Mesodermal cell (in vitro differentiated cells): ENCODE measurements at regions not wholly inside any gene's neighbourhood (a gene's known extent, or its start where the extent isn't known, plus 50 kb on each side); places are given as distances from the start of the nearest gene placed in this dataset.

Experiments
- H3K27ac ChIP-seq: 2 replicates; pipeline ENCODE4 v1.7.0; 2013; ENCODE audit warnings: mild to moderate bottlenecking, low read depth, low read length, moderate library complexity; ENCODE audit not compliant: severe bottlenecking
- H3K36me3 ChIP-seq: 2 replicates; pipeline ENCODE4 v1.7.1; 2013; ENCODE audit warnings: mild to moderate bottlenecking, low read length, moderate library complexity; ENCODE audit not compliant: control insufficient read depth, insufficient read depth
- H3K4me1 ChIP-seq: one replicate; pipeline ENCODE4 v1.7.1; 2013; ENCODE audit warnings: mild to moderate bottlenecking, low read length; ENCODE audit not compliant: insufficient read depth, control insufficient read depth, poor library complexity, severe bottlenecking
- H3K4me3 ChIP-seq: 2 replicates; pipeline ENCODE4 v1.7.0; 2013; ENCODE audit warnings: low read length, control low read depth, mild to moderate bottlenecking; ENCODE audit not compliant: insufficient read depth, poor library complexity, severe bottlenecking; ENCODE audit errors: extremely low read depth
- H3K9me3 ChIP-seq: 2 replicates; pipeline ENCODE4 v1.7.1; 2013; ENCODE audit warnings: mild to moderate bottlenecking, low read length, moderate library complexity; ENCODE audit not compliant: control insufficient read depth
- WGBS, 2 experiments: methylation state at CpG; one replicate each; pipeline ENCODE4 v1.1.5; 2013; ENCODE audit warnings: missing lambda C conversion rate in 2 of 2; ENCODE audit not compliant: insufficient coverage in 2 of 2; 5-methylcytosine and 5-hydroxymethylcytosine counted together

GRCh38 chr18:22670914-22671313, 253.2 kb upstream of the CTAGE1 start:
- H3K4me3 ChIP-seq = no peak overlapping the region
- peaks cover 48% of the 10 kb centered on the region for H3K4me1 ChIP-seq
- no peak overlapping the region for H3K27ac ChIP-seq
- no peaks in the 10 kb centered on the region for H3K9me3 ChIP-seq
- 67% methylated on average over 1 of the region's 1 CpG; no CpG with 5 or more reads in 1 of the 2 experiments for WGBS, 2 experiments
- no peaks in the 10 kb centered on the region for H3K36me3 ChIP-seq

- no peaks in the 10 kb centered on the region for H3K9me3 ChIP-seq
- peaks cover 34% of the 10 kb centered on the region for H3K4me1 ChIP-seq
- H3K4me3 ChIP-seq = no peak overlapping the region
- H3K36me3 ChIP-seq = no peaks in the 10 kb centered on the region
- no peak overlapping the region for H3K27ac ChIP-seq
- WGBS, 2 experiments = 40 to 83% methylated on average over 1 to 2 of the region's 3 CpGs
Measured at GRCh38 chr18:22673182-22673862, 255.6 kb upstream of the CTAGE1 start.

GRCh38 chr18:22674272-22674671, 256.6 kb upstream of the CTAGE1 start:
- Histone ChIP-seq H3K4me3 (no peak overlapping the region), H3K4me1 (peaks cover 26% of the 10 kb centered on the region), H3K36me3 (no peaks in the 10 kb centered on the region), H3K27ac (peak overlapping the region; percentile 73), H3K9me3 (no peaks in the 10 kb centered on the region)
- 65 to 77% methylated on average over 3 of the region's 3 CpGs for WGBS, 2 experiments

GRCh38 chr18:22675006-22675405, 257.3 kb upstream of the CTAGE1 start:
- Histone ChIP-seq H3K4me3 (no peak overlapping the region), H3K36me3 (no peaks in the 10 kb centered on the region), H3K27ac (no peak overlapping the region), H3K9me3 (no peaks in the 10 kb centered on the region), H3K4me1 (peaks cover 26% of the 10 kb centered on the region)

- no peaks in the 10 kb centered on the region for H3K36me3 ChIP-seq
- H3K4me1 ChIP-seq = peaks cover 18% of the 10 kb centered on the region
- no peak overlapping the region for H3K4me3 ChIP-seq
- WGBS, 2 experiments = 100% methylated on average over 2 of the region's 2 CpGs; no CpG with 5 or more reads in 1 of the 2 experiments
- no peak overlapping the region for H3K27ac ChIP-seq
- H3K9me3 ChIP-seq = no peaks in the 10 kb centered on the region
Measured at GRCh38 chr18:22676423-22676822, 256.7 kb upstream of the RBBP8 start.

- 100% methylated on average over 1 of the region's 1 CpG; no CpG with 5 or more reads in 1 of the 2 experiments for WGBS, 2 experiments
- Histone ChIP-seq H3K9me3 (no peaks in the 10 kb centered on the region), H3K4me3 (no peak overlapping the region), H3K27ac (no peak overlapping the region), H3K36me3 (no peaks in the 10 kb centered on the region), H3K4me1 (peaks cover 11% of the 10 kb centered on the region)
Measured at GRCh38 chr18:22678486-22678885, 254.6 kb upstream of the RBBP8 start.

- Histone ChIP-seq H3K4me1 (no peaks in the 10 kb centered on the region), H3K9me3 (no peaks in the 10 kb centered on the region), H3K4me3 (no peak overlapping the region), H3K36me3 (no peaks in the 10 kb centered on the region), H3K27ac (no peak overlapping the region)
Measured at GRCh38 chr18:22680944-22681343, 252.2 kb upstream of the RBBP8 start.

GRCh38 chr18:22681908-22682307, 251.2 kb upstream of the RBBP8 start:
- Histone ChIP-seq H3K9me3 (no peaks in the 10 kb centered on the region), H3K27ac (no peak overlapping the region), H3K36me3 (no peaks in the 10 kb centered on the region), H3K4me3 (no peak overlapping the region), H3K4me1 (no peaks in the 10 kb centered on the region)
- WGBS, 2 experiments = 20% methylated on average over 1 of the region's 2 CpGs; no CpG with 5 or more reads in 1 of the 2 experiments

- 80 to 100% methylated on average over 1 of the region's 1 CpG for WGBS, 2 experiments
- Histone ChIP-seq H3K9me3 (no peaks in the 10 kb centered on the region), H3K4me3 (no peak overlapping the region), H3K36me3 (no peaks in the 10 kb centered on the region), H3K4me1 (no peaks in the 10 kb centered on the region), H3K27ac (no peak overlapping the region)
Measured at GRCh38 chr18:22682720-22683119, 250.4 kb upstream of the RBBP8 start.

GRCh38 chr18:22683196-22683676, 249.9 kb upstream of the RBBP8 start:
- Histone ChIP-seq H3K4me3 (no peak overlapping the region), H3K27ac (no peak overlapping the region), H3K4me1 (no peaks in the 10 kb centered on the region), H3K36me3 (no peaks in the 10 kb centered on the region), H3K9me3 (peaks cover 4% of the 10 kb centered on the region)
- 94 to 96% methylated on average over 7 of the region's 9 CpGs for WGBS, 2 experiments

GRCh38 chr18:22683786-22684185, 249.3 kb upstream of the RBBP8 start:
- no peak overlapping the region for H3K4me3 ChIP-seq
- H3K4me1 ChIP-seq = no peaks in the 10 kb centered on the region
- H3K36me3 ChIP-seq = no peaks in the 10 kb centered on the region
- no peak overlapping the region for H3K27ac ChIP-seq
- 71 to 86% methylated on average over 1 of the region's 2 CpGs for WGBS, 2 experiments
- peaks cover 5% of the 10 kb centered on the region for H3K9me3 ChIP-seq
